HG03095 (cell line): ENCODE measurements at regions not wholly inside any gene's neighbourhood (a gene's known extent, or its start where the extent isn't known, plus 50 kb on each side); places are given as distances from the start of the nearest gene placed in this dataset.
A peak's percentile ranks its signal among the peaks of the same experiment; 100 is the strongest.
"Not testable (repeated sequence)": the region's sequence is repeated elsewhere in the genome, so short reads cannot be mapped to it uniquely, and the experiment has no call there.

Experiments used
- ATAC-seq: cut with Tn5 transposase; IDR thresholded peaks from one replicate; pipeline ENCODE4 v1.9.1; 2021; ENCODE audit warnings: moderate library complexity; ENCODE audit not compliant: unreplicated experiment

DNA sequence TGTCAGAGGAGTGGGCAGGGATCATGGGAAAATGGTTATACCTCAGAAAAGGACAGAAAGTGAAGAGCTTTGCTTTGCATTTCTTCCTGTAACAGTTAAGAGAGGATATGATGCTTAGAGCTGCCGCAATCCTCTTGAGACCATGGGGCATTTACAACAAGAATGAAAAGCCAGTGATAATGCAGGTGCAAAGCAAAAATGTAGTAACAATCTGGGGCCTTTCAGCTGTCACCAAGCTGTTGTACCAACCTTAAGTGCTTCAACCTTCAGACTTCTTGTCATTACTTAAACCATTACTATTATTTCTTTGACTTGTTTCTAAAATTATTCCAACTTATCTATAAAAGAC lies 1337.6 kb downstream of the RPIA start:
- not testable (repeated sequence) for ATAC-seq

GRCh38 chr2:90032269-90032668 lies 1340.8 kb downstream of the RPIA start:
- ATAC-seq = not testable (repeated sequence)

GRCh38 chr2:90036335-90036734 lies 1344.9 kb downstream of the RPIA start:
- ATAC-seq = not testable (repeated sequence)

GRCh38 chr2:90039093-90039492 lies 1347.6 kb downstream of the RPIA start:
- not testable (repeated sequence) for ATAC-seq

GRCh38 chr2:90047776-90048175 lies 1356.3 kb downstream of the RPIA start:
- not testable (repeated sequence) for ATAC-seq

GRCh38 chr2:90052113-90052631 lies 1360.7 kb downstream of the RPIA start:
- not testable (repeated sequence) for ATAC-seq

GRCh38 chr2:90069290-90069894 lies 1377.9 kb downstream of the RPIA start:
- ATAC-seq = no peak

GRCh38 chr2:90076311-90076710 lies 1384.8 kb downstream of the RPIA start:
- ATAC-seq = no peak

- ATAC-seq = no peak
Observed at GRCh38 chr2:90077948-90078347, 1386.5 kb downstream of the RPIA start.

- no peak for ATAC-seq
Observed at GRCh38 chr2:90079374-90079773, 1387.9 kb downstream of the RPIA start.

DNA sequence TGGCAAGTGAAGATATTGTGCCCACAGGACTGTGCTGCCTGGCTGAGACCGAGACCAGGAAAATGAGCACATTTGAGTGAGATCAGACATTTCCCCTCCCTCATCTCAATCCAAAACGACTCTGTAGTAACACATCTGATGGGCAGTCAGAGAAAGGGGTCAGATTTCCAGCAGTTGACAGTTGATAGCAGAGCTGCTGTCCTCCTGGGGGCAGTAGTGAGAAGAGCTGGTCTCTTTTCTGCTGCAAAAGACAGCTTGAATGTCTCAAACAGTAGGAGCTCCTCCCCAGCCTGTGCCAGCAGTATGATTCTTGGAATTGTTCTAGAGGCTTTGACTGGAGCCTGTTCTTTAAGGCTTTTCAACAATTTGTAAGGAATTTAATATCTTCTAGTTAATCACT lies 1396.3 kb downstream of the RPIA start:
- not testable (repeated sequence) for ATAC-seq

- not testable (repeated sequence) for ATAC-seq
Observed at GRCh38 chr2:90093571-90094270, 1402.2 kb downstream of the RPIA start.

DNA sequence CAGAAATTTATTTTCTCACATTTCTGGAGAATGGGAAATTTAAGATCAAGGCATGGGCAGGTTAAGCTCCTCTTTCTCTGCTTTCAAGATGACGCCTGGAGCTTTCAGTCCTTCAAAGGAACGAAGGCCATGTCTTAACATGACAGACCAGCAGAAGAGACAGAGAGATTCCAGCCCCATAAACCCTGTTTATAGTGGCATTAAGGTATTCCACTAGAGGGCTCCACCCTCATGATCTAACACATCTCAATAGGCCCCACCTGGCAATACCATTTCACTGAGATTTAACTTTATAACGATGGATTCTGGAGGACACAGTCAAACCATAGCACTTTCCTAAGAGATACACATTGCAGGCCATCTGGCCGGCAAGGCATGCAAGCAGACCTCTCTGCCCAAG lies 1406.1 kb downstream of the RPIA start:
- not testable (repeated sequence) for ATAC-seq

- not testable (repeated sequence) for ATAC-seq
Observed at GRCh38 chr2:90105142-90105541, 1413.7 kb downstream of the RPIA start.

DNA sequence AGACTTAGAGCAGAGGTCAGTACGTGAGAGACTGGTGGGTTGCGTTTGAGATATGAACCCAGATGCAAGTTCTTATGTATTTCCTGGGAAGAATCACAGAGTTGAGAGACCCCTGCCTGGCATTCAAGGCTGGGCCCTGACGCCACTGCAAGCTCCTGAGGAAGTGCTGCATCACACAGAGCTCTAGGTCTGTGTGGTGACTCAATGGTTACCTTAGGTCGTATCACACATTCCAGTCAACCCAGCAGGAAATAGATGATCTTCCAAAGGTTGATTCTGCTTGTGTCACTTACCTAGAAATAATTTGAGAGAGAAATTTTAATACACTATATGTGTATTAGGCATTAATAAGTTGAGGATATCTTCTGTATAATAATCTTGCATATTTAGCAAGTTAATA lies 1431.9 kb downstream of the RPIA start:
- not testable (repeated sequence) for ATAC-seq

DNA sequence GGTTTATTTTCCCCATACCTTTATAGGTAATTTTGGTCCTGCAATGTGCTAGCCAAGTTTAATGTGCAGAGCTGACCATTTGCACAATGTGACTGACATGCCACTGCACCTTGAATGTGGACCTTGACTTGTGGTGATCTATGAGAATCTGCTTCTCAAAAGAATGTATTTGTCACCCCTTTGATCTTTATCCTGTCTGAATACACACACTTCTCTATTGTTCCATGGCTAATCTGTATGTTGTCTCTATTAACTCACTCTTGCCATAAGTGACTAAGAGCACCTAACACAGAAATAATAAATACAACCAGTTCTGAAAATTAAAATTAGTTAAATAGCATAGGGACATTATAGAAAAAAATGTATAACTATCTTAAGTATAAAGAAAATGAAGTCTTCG lies 1447.6 kb downstream of the RPIA start:
- ATAC-seq = not testable (repeated sequence)

DNA sequence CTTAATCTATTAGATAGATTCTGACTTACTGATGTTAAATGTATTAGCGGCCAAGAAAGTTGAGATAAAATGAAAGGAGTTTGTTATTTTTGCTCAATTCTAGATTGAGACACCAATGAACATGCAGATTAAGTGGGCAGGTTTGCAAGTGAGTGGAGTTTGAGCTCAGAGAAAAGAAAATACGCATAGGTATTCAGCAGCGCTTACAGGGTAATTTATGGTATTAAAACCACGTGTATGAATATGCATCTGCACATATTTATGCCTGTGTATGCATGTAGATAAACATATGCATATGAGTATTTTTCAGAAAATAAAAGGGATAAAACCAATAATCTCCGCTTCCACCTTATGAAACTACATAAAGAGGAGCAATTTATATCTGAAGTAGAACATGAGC lies 1450.1 kb downstream of the RPIA start:
- ATAC-seq = not testable (repeated sequence)

DNA sequence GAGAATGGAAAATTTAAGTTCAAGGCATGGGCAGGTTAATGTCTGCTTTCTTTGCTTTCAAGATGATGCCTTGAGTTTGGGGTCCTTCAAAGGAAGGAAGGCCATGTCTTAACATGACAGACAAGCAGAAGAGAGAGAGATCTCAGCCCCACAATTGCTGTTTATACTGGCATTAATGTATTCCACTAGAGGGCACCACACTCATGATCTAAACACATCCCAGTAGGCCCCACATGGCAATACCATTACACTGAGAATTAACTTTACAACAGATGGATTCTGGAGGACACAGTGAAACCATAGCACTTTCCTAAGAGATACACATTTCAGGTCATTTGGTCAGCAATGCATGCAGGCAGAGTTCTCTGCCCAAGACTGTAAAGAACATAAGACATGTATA lies 1460.3 kb downstream of the RPIA start:
- ATAC-seq = not testable (repeated sequence)

DNA sequence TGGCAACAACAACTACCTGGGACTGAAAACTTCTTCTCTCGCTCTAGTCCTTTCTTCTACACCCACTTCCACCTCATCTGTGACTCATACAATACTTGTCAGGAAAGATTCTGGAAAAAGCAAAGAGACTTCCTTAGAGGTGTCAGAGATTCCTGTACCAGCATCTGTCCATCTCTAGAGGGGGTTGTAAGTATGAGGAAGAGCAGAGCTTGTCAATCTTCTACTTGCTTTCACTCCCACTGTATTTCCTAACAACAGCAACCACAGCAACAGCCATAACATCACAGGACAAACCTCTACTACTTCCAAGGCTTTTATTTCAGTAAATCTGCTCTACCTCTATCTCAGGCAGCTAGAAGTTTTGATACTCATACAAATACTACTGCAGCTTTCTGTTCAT lies 1479.5 kb downstream of the RPIA start:
- ATAC-seq = not testable (repeated sequence)

DNA sequence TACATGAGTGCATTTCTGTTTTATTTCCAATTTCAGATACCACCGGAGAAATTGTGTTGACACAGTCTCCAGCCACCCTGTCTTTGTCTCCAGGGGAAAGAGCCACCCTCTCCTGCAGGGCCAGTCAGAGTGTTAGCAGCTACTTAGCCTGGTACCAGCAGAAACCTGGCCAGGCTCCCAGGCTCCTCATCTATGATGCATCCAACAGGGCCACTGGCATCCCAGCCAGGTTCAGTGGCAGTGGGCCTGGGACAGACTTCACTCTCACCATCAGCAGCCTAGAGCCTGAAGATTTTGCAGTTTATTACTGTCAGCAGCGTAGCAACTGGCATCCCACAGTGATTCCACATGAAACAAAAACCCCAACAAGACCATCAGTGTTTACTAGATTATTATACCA lies 1481.6 kb downstream of the RPIA start:
- not testable (repeated sequence) for ATAC-seq

DNA sequence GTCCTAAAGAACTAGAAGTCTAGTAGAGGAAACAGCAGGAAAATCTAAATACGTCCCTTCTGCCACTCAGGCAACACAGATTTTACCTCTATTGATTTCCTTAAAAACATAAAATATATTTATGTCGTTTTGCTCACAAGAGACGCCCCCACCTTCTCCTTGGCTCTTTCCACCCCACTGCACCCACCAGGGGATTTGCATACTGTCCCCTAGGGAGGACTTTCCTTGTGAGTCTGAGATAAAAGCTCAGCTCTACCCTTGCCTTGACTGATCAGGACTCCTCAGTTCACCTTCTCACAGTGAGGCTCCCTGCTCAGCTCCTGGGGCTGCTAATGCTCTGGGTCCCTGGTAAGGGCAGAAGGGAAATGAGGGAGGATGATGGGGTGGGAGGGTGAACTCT lies 1488.1 kb downstream of the RPIA start:
- ATAC-seq = not testable (repeated sequence)

GRCh38 chr2:90207454-90208058 lies 1516.1 kb downstream of the RPIA start:
- peak; percentile 52 for ATAC-seq
